Colonic mucosa (tissue), 4 donors: ENCODE measurements at regions not wholly inside any gene's neighbourhood (a gene's known extent, or its start where the extent isn't known, plus 50 kb on each side); places are given as distances from the start of the nearest gene placed in this dataset.

Experiments used
- DNase-seq: peaks from one replicate; pipeline ENCODE4 v3.0.0-alpha.2; 2020
- H3K27ac ChIP-seq: fragments of 200-600 bp; one replicate; pipeline ENCODE4 v1.8.0; 2021
- H3K27me3 ChIP-seq: fragments of 200-600 bp; one replicate; pipeline ENCODE4 v1.8.0; 2021
- H3K36me3 ChIP-seq: fragments of 200-600 bp; one replicate; pipeline ENCODE4 v1.8.0; 2021
- H3K4me1 ChIP-seq: fragments of 200-600 bp; one replicate; pipeline ENCODE4 v1.8.0; 2021; ENCODE audit warnings: mild to moderate bottlenecking
- H3K4me3 ChIP-seq: fragments of 200-600 bp; one replicate; pipeline ENCODE4 v1.8.0; 2021
- H3K9ac ChIP-seq, 2 donors: one replicate each; pipeline ENCODE4 v1.7.0; 2013; ENCODE audit warnings: control low read depth in 2 of 2, low read depth in 2 of 2, low read length in 2 of 2
- H3K9me3 ChIP-seq: fragments of 200-600 bp; one replicate; pipeline ENCODE4 v1.8.0; 2021
- CTCF ChIP-seq: fragments of 200-600 bp; IDR thresholded peaks from one replicate; pipeline ENCODE4 v1.8.0; 2022; ENCODE audit warnings: antibody characterized with exemption, mild to moderate bottlenecking
- intact Hi-C: fragments of 100-400 bp; cut with DNase I; formaldehyde crosslinking; loops from one replicate; pipeline ENCODE4 v1.14.1; 2022
- donor health status: healthy.
- donor health status: DM: no; HTN: no; CAD: no.
- donor health status: DM: no; HTN: no; CAD: no.

GRCh38 chr4:126427853-126428252 lies 1113.1 kb downstream of the FAT4 start:
- H3K36me3 ChIP-seq, result no peaks in the 10 kb centered on the region
- no peak overlapping the region for H3K27ac ChIP-seq
- DNase-seq, result no peak
- no peak for TF ChIP-seq CTCF
- intact Hi-C loops, result no loop called here
- no peaks in the 10 kb centered on the region for H3K4me1 ChIP-seq
- no peak overlapping the region for H3K9ac ChIP-seq
- no peaks in the 10 kb centered on the region for H3K27me3 ChIP-seq
- H3K9me3 ChIP-seq, result no peaks in the 10 kb centered on the region
- no peak overlapping the region for H3K4me3 ChIP-seq

GRCh38 chr4:126431049-126431448 lies 1116.3 kb downstream of the FAT4 start:
- DNase-seq, result no peak
- Histone ChIP-seq H3K27me3 (no peaks in the 10 kb centered on the region), H3K9me3 (no peaks in the 10 kb centered on the region), H3K9ac (no peak overlapping the region), H3K36me3 (no peaks in the 10 kb centered on the region), H3K4me3 (no peak overlapping the region), H3K4me1 (no peaks in the 10 kb centered on the region), H3K27ac (no peak overlapping the region)
- no peak for TF ChIP-seq CTCF
- intact Hi-C loops, result no loop called here

GRCh38 chr4:126435491-126435890 lies 1120.7 kb downstream of the FAT4 start:
- no peak for TF ChIP-seq CTCF
- no peak for DNase-seq
- Histone ChIP-seq H3K36me3 (no peaks in the 10 kb centered on the region), H3K4me1 (no peaks in the 10 kb centered on the region), H3K27me3 (no peaks in the 10 kb centered on the region), H3K9me3 (no peaks in the 10 kb centered on the region), H3K27ac (no peak overlapping the region), H3K4me3 (no peak overlapping the region), H3K9ac (no peak overlapping the region)
- intact Hi-C loops, result no loop called here

- TF ChIP-seq CTCF, result no peak
- no peaks in the 10 kb centered on the region for H3K36me3 ChIP-seq
- no peak overlapping the region for H3K9ac ChIP-seq
- intact Hi-C loops, result no loop called here
- H3K9me3 ChIP-seq, result no peaks in the 10 kb centered on the region
- no peak for DNase-seq
- no peak overlapping the region for H3K4me3 ChIP-seq
- H3K4me1 ChIP-seq, result no peaks in the 10 kb centered on the region
- H3K27me3 ChIP-seq, result no peaks in the 10 kb centered on the region
- no peak overlapping the region for H3K27ac ChIP-seq
These were observed 1125.5 kb downstream of the FAT4 start for GRCh38 chr4:126440297-126440696.

- no peak overlapping the region for H3K27ac ChIP-seq
- TF ChIP-seq CTCF, result no peak
- H3K9ac ChIP-seq, result no peak overlapping the region
- no peaks in the 10 kb centered on the region for H3K9me3 ChIP-seq
- no peaks in the 10 kb centered on the region for H3K4me1 ChIP-seq
- intact Hi-C loops, result no loop called here
- H3K27me3 ChIP-seq, result no peaks in the 10 kb centered on the region
- H3K36me3 ChIP-seq, result no peaks in the 10 kb centered on the region
- DNase-seq, result no peak
- no peak overlapping the region for H3K4me3 ChIP-seq
These were observed 1126.6 kb downstream of the FAT4 start for GRCh38 chr4:126441173-126442035.
